Lung (tissue), 11 donors: ENCODE measurements at regions not wholly inside any gene's neighbourhood (a gene's known extent, or its start where the extent isn't known, plus 50 kb on each side); places are given as distances from the start of the nearest gene placed in this dataset.

Experiments
- ATAC-seq: fragments of 200-7000 bp; cut with Tn5 transposase; one replicate; pipeline ENCODE4 v1.9.1; 2020; ENCODE audit warnings: moderate number of reproducible peaks; ENCODE audit not compliant: insufficient read depth, low FRiP score
- DNase-seq, 3 donors: peaks; one replicate each; pipeline ENCODE4 v3.0.0-alpha.2; 2013 to 2017
- H3K27ac ChIP-seq, 2 donors: one replicate each; pipeline ENCODE4 v1.5.1; 2013; ENCODE audit warnings: mild to moderate bottlenecking in 2 of 2, moderate library complexity in 2 of 2, control low read depth in 1 of 2, inconsistent platforms in 1 of 2, low read depth in 1 of 2, low read length in 1 of 2
- H3K27me3 ChIP-seq, 3 donors: one replicate each; pipeline ENCODE4 v1.5.1; 2013; ENCODE audit warnings: low read length in 2 of 3; ENCODE audit not compliant: control insufficient read depth in 3 of 3, insufficient read depth in 3 of 3
- H3K36me3 ChIP-seq, 4 donors: one replicate each; pipeline ENCODE4 v1.5.1; 2013; ENCODE audit warnings: low read length in 4 of 4, mild to moderate bottlenecking in 1 of 4, moderate library complexity in 1 of 4; ENCODE audit not compliant: control insufficient read depth in 4 of 4, insufficient read depth in 4 of 4
- H3K4me1 ChIP-seq, 5 donors: one replicate each; pipeline ENCODE4 v1.5.1; 2013; ENCODE audit warnings: low read length in 5 of 5, mild to moderate bottlenecking in 2 of 5, moderate library complexity in 1 of 5; ENCODE audit not compliant: control insufficient read depth in 5 of 5, insufficient read depth in 5 of 5
- H3K4me3 ChIP-seq: one replicate; pipeline ENCODE4 v1.5.1; 2013; ENCODE audit warnings: mild to moderate bottlenecking, control low read depth, moderate library complexity
- H3K9ac ChIP-seq, 2 donors: one replicate each; pipeline ENCODE4 v1.5.1; 2013; ENCODE audit warnings: low read length in 2 of 2, control low read depth in 1 of 2; ENCODE audit not compliant: insufficient read depth in 1 of 2
- H3K9me3 ChIP-seq, 4 donors: one replicate each; pipeline ENCODE4 v1.5.1; 2013; ENCODE audit warnings: low read length in 3 of 4, mild to moderate bottlenecking in 1 of 4, moderate library complexity in 1 of 4; ENCODE audit not compliant: control insufficient read depth in 4 of 4, insufficient read depth in 3 of 4
- CTCF ChIP-seq: IDR thresholded peaks from 2 replicates; pipeline ENCODE4 v1.5.1; 2012; ENCODE audit warnings: mild to moderate bottlenecking; ENCODE audit errors: control extremely low read depth, extremely low read depth
- WGBS, 2 donors: extraction: QIAGEN DNeasy Blood & Tissue Kit; methylation state at CpG; one replicate each; pipeline ENCODE4 v1.1.7; 2013; 5-methylcytosine and 5-hydroxymethylcytosine counted together
- donor health status: control.
- donor health status: control.
- donor health status: Bipolar disorder and iron deficiency.
- donor health status: healthy.
- donor health status: DM: yes; HTN: yes; CAD: no.

- Histone ChIP-seq H3K4me1 (peaks cover 0 to 5% (median 0%) of the 10 kb centered on the region in 5 donors), H3K27me3 (no peaks in the 10 kb centered on the region), H3K9me3 (no peaks in the 10 kb centered on the region), H3K4me3 (no peak overlapping the region), H3K36me3 (peaks cover 0 to 2% (median 0%) of the 10 kb centered on the region in 4 donors), H3K27ac (no peak overlapping the region), H3K9ac (no peak overlapping the region)
- no peak for TF ChIP-seq CTCF
- DNase-seq (no peak), ATAC-seq (no peak)
- WGBS, 2 donors, result 98% methylated on average over 8 of the region's 8 CpGs
These were observed 82.7 kb upstream of the CD302 start for GRCh38 chr2:159880729-159881128.

GRCh38 chr2:159879051-159879604, 81.1 kb upstream of the CD302 start:
- Histone ChIP-seq H3K27ac (no peak overlapping the region), H3K27me3 (no peaks in the 10 kb centered on the region), H3K4me1 (peaks cover 0 to 5% (median 0%) of the 10 kb centered on the region in 5 donors), H3K9me3 (no peaks in the 10 kb centered on the region), H3K36me3 (no peaks in the 10 kb centered on the region), H3K4me3 (no peak overlapping the region), H3K9ac (no peak overlapping the region)
- ATAC-seq, result no peak
- TF ChIP-seq CTCF, result no peak
- DNase-seq, result no peak
- WGBS, 2 donors, result 85 to 88% methylated on average over 2 of the region's 2 CpGs

- Histone ChIP-seq H3K27ac (no peak overlapping the region), H3K36me3 (no peaks in the 10 kb centered on the region), H3K4me3 (no peak overlapping the region), H3K9ac (no peak overlapping the region), H3K9me3 (no peaks in the 10 kb centered on the region), H3K27me3 (no peaks in the 10 kb centered on the region), H3K4me1 (no peaks in the 10 kb centered on the region)
- no peak for ATAC-seq
- no peak for TF ChIP-seq CTCF
- no peak for DNase-seq
- WGBS, 2 donors, result 82 to 93% methylated on average over 3 of the region's 3 CpGs
These were observed 77.1 kb upstream of the CD302 start for GRCh38 chr2:159875083-159875482.

GRCh38 chr2:159873258-159873657, 75.2 kb upstream of the CD302 start:
- H3K9me3 ChIP-seq, result no peaks in the 10 kb centered on the region
- H3K4me3 ChIP-seq, result no peak overlapping the region
- H3K27ac ChIP-seq, result no peak overlapping the region
- WGBS, 2 donors, result 50 to 57% methylated on average over 3 of the region's 3 CpGs
- no peak overlapping the region for H3K9ac ChIP-seq
- ATAC-seq (no peak), DNase-seq (peak in 2 of 3 donors; percentile 26 to 32)
- no peak for TF ChIP-seq CTCF
- H3K36me3 ChIP-seq, result no peaks in the 10 kb centered on the region
- no peaks in the 10 kb centered on the region for H3K4me1 ChIP-seq
- H3K27me3 ChIP-seq, result no peaks in the 10 kb centered on the region
